ENCODE measurements at regions not wholly inside any gene's neighbourhood (a gene's known extent, or its start where the extent isn't known, plus 50 kb on each side); places are given as distances from the start of the nearest gene placed in this dataset.

DNA sequence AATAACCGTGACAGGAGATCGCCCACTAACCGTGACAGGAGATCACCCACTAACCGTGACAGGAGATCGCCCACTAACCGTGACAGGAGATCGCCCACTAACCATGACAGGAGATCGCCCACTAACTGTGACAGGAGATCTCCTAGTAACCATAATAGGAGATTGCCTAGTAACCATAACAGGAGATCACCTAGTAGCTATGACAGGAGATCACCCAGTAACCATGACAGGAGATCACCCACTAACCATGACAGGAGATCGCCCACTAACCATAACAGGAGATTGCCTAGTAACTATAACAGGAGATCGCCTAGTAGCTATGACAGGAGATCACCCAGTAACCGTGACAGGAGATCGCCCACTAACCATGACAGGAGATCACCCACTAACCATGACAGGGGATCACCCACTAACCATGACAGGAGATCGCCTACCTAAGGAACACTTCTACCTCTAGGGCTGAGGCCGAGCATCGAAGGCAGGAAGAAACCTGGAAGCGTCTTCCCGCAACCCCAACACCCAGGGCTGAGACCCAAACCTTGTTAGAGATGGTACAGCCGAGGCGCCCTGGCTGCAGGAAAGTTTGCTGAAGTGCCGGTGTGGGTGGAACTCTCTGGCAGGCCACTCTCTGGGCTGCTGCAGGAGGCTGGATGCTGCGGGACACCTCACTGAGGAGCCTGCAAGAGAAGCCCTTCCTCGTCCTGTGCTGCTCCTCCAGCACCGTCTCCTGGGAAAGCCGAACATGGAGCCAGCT is 67.5 kb upstream of the THY1 start:
- no peak for DNase-seq (ENCODE audit: low read depth in 2 of 2)

DNA sequence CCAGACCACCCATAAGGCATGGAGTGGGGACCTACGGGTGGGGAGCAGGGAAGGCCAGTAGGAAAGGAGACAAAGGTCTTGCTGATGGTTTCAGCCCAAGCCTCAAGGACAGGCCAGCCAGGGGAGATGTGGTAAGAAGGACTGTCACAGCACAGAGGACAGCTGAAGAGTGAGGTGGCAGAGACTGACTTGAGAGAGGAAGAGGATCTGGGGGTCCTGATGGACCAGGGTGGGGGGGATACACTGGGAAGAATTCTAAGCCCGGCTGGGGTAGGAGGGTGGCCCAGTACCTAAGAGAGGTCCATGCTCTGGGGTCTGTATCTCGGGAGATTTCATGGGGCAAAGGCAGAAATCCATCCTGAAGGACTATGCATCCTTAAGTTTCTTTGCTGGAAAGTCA is 66.1 kb upstream of the THY1 start:
- no peak for DNase-seq (ENCODE audit: low read depth in 2 of 2)

GRCh38 chr11:119488256-119488995 is 65.5 kb upstream of the THY1 start:
- DNase-seq (ENCODE audit: low read depth in 2 of 2): no peak

DNA sequence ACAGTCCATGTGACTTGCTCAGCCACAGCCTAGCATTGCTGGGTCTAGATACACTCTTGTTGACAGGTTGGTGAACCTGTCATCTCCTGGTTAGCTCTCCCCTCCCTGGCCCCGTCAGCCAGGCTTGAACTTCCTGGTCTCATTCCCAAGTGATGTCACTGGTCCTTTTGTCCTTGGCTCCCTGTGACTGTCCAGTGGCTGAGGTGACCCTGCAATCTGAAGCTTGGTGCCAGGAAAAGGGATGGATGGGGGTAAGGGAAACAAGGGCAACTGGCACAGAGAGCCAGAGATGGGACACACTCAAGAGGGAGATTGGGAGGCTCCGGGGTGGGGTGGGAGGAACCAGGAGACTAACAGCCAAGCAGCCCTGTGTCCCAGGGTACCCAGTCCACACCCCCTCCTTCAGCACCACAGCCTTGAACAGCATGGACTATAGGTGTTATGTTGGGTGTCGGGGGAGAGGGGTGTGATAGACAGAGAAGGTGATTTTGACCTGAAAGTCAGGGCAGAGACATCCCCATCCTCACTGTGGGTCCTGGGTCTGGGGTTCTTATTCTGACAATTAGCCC is 63.8 kb upstream of the THY1 start:
- DNase-seq (ENCODE audit: low read depth in 2 of 2): no peak

GRCh38 chr11:119486016-119486415 is 63.0 kb upstream of the THY1 start:
- DNase-seq (ENCODE audit: low read depth in 2 of 2): no peak

- no peak for DNase-seq (ENCODE audit: low read depth in 2 of 2)
Observed at GRCh38 chr11:119484741-119485605, 62.0 kb upstream of the THY1 start.

- no peak for DNase-seq (ENCODE audit: low read depth in 2 of 2)
Observed at GRCh38 chr11:119483881-119484371, 61.0 kb upstream of the THY1 start.

GRCh38 chr11:119483341-119483880 is 60.4 kb upstream of the THY1 start:
- DNase-seq (ENCODE audit: low read depth in 2 of 2): no peak

DNA sequence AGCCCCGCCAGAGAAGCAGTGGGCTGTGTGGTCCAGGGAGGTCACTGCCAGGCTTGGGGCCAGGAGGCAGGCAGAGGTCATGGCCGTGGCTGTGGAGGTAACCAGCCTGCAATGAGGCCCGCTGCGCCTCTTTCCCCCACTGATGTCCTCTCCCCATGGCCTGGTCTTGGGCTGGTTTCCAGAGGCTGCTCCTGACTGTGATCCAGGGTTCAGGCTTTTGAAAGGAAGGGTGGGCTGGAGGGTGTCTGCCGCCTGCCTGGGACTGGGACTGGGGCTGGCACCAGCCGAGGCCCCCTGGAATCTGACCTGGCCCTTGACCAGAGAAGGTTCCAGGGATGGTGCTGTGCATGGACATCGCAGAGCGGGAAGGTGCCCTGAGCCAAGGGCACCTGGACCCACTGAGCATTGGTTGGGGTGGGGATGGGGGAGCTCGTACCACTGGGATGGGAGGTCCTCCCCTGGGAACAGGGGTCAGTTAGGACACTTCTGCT is 59.6 kb upstream of the THY1 start:
- DNase-seq (ENCODE audit: low read depth in 2 of 2): no peak

GRCh38 chr11:119481667-119482400 is 58.9 kb upstream of the THY1 start:
- DNase-seq (ENCODE audit: low read depth in 2 of 2): no peak

- peak; percentile 12 to 18 for DNase-seq (ENCODE audit: low read depth in 2 of 2)
Observed at GRCh38 chr11:119481021-119481666, 58.2 kb upstream of the THY1 start.

DNA sequence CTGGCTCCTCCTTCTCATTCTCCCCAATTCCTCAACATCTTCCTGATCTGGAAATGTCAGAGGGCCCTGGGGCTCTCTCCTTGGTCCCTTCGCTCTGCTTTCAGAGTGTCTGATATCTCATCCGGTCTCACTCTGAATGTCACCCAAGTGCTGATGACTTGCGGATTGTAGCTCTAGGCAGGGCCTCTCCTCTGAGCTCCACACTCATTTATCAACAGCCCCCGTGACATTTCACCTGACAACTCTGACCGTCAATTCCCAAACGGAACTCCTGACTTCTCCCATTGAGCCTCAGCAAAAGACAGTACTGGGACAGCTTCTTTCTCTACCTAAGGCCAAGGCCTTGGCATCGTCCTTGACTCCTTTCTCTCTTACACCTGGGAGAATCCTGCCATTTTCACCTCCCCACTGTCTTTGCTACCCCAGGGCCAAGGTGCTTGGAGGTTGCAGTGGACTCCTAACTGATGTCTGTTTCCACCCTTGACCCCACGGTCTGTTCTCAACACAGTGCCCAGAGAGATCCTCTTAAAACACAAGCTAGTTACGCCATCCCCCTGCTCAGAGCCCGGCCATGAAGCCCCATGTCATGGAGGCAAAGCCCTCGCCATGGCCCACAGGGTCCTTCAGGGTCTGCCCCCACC is 57.5 kb upstream of the THY1 start:
- DNase-seq (ENCODE audit: low read depth in 2 of 2): no peak

DNA sequence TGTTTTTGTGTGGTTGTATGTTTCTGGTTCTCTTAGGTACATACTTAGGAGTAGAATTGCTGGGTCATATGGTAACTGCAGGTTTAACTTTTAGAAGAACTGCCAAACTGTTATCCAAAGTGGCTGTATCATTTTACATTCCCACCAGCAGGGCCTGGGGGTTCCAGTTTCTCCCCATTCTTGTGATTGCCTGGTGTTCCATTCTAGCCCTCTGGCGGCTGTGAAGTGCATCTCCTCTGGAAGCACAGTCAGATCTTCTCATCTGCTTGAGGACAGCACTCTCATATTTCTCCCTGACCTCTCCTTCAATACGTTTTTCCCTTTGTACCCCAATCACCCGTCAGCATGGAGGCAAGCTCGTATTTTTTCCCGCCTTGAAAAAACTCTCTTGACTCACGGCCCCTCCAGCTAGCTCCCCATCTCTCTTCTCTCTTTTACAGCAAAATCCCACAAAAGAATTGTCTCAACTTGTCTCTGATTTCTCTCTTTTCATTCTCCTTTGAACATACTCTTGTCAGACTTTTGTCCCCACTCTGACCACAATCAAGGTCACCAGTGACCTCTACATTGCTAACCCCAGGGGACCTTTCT is 56.8 kb upstream of the THY1 start:
- no peak for DNase-seq (ENCODE audit: low read depth in 2 of 2)

DNA sequence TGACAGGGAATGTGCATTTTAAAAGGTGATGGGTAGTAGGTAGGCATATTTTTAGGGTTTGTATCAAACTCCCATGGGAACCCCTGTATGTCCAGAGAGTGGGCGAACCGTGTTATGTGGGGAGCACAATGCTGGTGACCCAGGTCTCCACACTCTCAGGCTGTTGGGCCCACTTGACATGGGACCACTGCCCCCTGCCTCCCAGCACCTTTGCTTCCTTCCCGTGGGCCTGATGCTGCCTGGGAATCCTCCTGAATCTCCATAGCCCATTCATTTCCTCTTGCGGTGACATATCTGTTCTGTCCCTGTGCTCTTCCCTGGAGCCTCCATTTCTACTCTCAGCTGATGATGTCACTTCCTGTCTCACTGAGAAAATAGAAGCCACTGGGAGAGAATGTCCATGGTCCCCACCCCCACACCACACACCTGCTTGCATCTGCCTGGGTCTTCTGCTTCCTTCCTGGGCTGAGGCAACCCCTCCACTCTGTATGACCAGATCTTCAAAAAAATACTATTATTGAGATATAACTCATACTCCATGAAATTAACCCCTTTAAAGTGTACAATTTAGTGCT is 55.8 kb upstream of the THY1 start:
- no peak for DNase-seq (ENCODE audit: low read depth in 2 of 2)

DNA sequence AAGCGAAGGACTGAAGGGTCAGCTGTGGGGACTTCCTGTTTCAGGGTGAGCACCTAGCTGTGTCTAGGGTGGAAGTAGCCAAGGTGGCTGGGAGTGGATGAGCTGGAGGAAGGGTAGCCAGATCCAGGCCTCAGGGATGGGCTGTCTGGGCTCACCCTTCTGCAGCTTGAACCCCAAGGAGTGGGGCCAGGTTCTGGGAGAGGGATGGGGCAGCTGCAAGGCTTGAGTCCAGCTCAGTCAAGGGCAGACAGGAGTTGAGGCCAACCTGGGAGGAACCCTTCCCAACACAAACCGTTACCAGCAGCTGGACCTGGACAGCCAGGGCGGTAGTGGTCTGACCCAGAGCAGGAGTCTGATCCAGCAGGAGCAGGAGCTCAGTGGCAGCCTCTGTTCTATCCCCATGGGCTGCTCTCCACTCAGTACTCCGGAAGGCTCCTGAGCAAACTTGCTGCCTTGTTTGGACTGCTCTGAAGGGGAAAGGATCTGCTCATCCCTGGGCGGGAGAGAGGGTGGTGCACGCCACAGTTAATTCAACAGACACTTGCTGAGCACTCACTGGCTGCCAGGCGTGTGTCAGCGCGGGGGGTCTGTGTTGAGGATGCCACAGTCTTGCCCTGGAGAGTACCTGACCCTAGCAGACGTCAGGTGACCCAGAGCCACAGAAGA is 53.8 kb upstream of the THY1 start:
- no peak for DNase-seq (ENCODE audit: low read depth in 2 of 2)

- no peak for DNase-seq (ENCODE audit: low read depth in 2 of 2)
Observed at GRCh38 chr11:119476038-119476437, 53.1 kb upstream of the THY1 start.

DNA sequence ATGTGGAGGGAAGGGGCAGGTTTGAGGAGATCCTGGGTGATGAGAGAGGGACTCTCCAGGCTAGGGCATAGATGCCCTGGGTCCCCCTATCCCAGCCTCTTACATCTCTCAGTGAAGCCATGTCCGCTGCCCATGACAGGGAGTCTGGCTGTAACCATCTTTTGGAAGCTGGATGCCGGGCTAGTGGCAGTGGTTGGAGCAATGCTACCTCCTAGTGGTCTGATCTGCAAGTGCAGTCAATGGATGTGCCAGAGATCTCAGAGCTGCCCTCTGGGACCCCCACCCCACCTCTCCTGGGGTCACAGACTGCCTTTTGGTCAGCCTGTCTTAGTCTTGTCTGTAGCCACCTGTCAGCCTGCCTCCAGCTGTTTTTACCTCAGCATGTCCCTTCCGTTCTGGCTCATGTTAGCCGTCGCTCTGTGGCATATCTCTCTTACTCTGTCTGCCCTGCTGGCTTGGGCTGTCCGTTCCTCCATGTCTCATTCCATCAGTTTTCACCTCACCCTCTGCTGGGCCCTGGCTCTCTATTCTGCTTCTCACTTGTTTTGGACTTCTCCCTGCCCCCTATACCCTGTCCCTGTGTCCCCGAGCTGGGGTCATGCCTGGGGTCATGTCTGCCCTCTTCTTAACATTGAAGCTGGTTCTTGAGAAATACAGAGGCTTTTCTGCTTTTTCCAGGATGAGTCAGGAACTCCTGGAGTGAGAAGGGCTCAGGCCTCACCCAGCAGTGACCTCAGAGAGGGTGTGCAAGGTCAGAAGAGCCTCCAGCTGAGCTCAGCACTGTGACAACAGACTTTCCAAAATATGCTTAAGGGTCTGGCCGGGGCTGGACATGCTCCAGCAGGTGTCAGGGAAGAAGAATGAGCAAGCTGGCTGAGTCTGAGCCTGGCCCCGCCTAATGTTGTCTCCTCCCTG is 52.0 kb upstream of the THY1 start:
- DNase-seq (ENCODE audit: low read depth in 2 of 2): peak in 1 of 2 donors; percentile 13

Data from stimulated activated CD8-positive, alpha-beta memory T cell treated with anti-CD3 and anti-CD28 coated beads, Interleukin-15, amount 100 ng/mL, for 4 hours (primary cell).